ENCODE measurements at regions not wholly inside any gene's neighbourhood (a gene's known extent, or its start where the extent isn't known, plus 50 kb on each side); places are given as distances from the start of the nearest gene placed in this dataset.

DNA sequence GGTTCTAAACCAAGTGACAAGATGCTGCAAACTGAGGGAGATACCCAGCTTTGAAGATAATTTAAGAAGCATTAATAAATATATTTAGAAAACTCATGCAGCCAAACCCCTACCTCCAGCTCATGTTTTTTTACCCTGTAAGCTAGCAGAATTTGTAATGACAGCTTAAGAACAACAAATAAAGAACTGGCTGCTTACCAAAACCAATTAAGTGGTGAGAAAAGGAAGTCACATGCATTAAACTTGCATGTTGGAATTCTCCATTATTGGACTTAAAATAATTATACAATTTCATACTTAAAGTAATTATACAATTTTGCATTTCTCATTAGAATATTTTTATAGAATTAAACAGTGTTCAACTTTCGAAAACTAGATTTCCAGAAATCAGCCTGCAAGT, 75.6 kb upstream of the CNIH3 start:
- no peak for TF ChIP-seq CTCF (IDR thresholded peaks at IDR 0.05)
- no peak for TF ChIP-seq POLR2A (IDR thresholded peaks at IDR 0.05)
